ENCODE measurements at regions not wholly inside any gene's neighbourhood (a gene's known extent, or its start where the extent isn't known, plus 50 kb on each side); places are given as distances from the start of the nearest gene placed in this dataset.

GRCh38 chr20:43846516-43846905 lies 68.1 kb upstream of the TOX2 start:
- TF ChIP-seq, protein P1, sequence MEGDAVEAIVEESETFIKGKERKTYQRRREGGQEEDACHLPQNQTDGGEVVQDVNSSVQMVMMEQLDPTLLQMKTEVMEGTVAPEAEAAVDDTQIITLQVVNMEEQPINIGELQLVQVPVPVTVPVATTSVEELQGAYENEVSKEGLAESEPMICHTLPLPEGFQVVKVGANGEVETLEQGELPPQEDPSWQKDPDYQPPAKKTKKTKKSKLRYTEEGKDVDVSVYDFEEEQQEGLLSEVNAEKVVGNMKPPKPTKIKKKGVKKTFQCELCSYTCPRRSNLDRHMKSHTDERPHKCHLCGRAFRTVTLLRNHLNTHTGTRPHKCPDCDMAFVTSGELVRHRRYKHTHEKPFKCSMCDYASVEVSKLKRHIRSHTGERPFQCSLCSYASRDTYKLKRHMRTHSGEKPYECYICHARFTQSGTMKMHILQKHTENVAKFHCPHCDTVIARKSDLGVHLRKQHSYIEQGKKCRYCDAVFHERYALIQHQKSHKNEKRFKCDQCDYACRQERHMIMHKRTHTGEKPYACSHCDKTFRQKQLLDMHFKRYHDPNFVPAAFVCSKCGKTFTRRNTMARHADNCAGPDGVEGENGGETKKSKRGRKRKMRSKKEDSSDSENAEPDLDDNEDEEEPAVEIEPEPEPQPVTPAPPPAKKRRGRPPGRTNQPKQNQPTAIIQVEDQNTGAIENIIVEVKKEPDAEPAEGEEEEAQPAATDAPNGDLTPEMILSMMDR (IDR thresholded peaks at IDR 0.05) = no peak
- Histone ChIP-seq H3K27ac (no peak overlapping the region), H3K9me3 (no peaks in the 10 kb centered on the region), H3K4me3 (no peak overlapping the region), H3K4me1 (ENCODE audit: control insufficient read depth in 1 of 2, low read depth in 2 of 2) (peaks cover 0 to 28% of the 10 kb centered on the region in 2 donors), H3K27me3 (replicated peaks; ENCODE audit: insufficient read depth) (no peaks in the 10 kb centered on the region), H3K36me3 (no peaks in the 10 kb centered on the region)
- ATAC-seq (ENCODE audit: insufficient number of reproducible peaks, low FRiP score, low read depth) (no peak), DNase-seq (ENCODE audit: low spot score) (no peak)

DNA sequence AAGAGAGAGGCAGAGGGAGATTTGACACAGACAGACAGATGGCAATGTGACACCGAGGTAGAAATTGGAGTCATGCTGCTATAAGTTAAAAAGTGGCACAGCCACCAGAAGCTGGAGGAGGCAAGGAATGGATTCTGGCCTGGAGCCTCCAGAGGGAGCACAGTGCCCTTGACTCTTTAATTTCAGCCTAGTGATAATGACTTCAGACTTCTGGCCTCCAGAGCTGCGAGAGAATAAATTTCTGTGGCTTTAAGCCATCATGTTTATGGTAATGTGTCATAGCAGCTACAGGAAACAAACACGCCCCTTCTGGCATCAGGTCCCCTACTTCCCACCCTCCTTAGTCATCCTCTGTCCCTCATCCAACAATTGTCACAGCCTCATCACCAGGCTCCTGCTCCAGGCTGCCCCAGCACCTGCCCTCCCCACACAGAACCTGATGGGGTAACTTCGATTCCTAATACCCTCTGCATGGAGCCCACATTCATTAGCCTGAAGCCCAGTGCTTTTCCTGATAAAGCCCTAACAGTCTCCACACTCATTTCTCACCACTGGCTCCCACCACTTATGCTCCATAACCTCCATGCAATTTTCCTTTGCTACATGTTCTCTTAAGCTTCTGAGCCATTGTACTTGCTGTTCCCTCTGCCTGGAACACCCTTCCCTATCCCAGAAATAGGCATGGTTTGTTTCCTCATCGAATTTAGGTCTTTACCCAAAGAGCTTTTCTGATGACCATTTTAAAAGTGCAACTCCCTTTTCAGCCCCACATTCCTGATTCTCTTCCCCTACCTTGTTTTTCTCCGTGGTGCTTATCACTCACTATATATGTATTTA lies 69.7 kb upstream of the TOX2 start:
- no peaks in the 10 kb centered on the region for H3K27me3 ChIP-seq (replicated peaks; ENCODE audit: insufficient read depth)
- H3K27ac ChIP-seq = peak overlapping the region; percentile 11 to 36
- TF ChIP-seq, protein P1 (IDR thresholded peaks at IDR 0.05) = peak; percentile 26
- ATAC-seq (ENCODE audit: insufficient number of reproducible peaks, low FRiP score, low read depth) (peak; percentile 77), DNase-seq (ENCODE audit: low spot score) (no peak)
- H3K9me3 ChIP-seq = no peaks in the 10 kb centered on the region
- H3K4me1 ChIP-seq (ENCODE audit: control insufficient read depth in 1 of 2, low read depth in 2 of 2) = peaks cover 0 to 24% of the 10 kb centered on the region in 2 donors
- H3K4me3 ChIP-seq = no peak overlapping the region
- H3K36me3 ChIP-seq = no peaks in the 10 kb centered on the region

- TF ChIP-seq, protein P1 (IDR thresholded peaks at IDR 0.05) = no peak
- ATAC-seq (ENCODE audit: insufficient number of reproducible peaks, low FRiP score, low read depth) = no peak
- Histone ChIP-seq H3K27me3 (replicated peaks; ENCODE audit: insufficient read depth) (no peaks in the 10 kb centered on the region), H3K4me1 (ENCODE audit: control insufficient read depth in 1 of 2, low read depth in 2 of 2) (peaks cover 0 to 15% of the 10 kb centered on the region in 2 donors), H3K36me3 (no peaks in the 10 kb centered on the region), H3K9me3 (no peaks in the 10 kb centered on the region), H3K27ac (no peak overlapping the region), H3K4me3 (no peak overlapping the region)
- no peak for DNase-seq (ENCODE audit: low spot score)
Observed at GRCh38 chr20:43843965-43844660, 70.5 kb upstream of the TOX2 start.

DNA sequence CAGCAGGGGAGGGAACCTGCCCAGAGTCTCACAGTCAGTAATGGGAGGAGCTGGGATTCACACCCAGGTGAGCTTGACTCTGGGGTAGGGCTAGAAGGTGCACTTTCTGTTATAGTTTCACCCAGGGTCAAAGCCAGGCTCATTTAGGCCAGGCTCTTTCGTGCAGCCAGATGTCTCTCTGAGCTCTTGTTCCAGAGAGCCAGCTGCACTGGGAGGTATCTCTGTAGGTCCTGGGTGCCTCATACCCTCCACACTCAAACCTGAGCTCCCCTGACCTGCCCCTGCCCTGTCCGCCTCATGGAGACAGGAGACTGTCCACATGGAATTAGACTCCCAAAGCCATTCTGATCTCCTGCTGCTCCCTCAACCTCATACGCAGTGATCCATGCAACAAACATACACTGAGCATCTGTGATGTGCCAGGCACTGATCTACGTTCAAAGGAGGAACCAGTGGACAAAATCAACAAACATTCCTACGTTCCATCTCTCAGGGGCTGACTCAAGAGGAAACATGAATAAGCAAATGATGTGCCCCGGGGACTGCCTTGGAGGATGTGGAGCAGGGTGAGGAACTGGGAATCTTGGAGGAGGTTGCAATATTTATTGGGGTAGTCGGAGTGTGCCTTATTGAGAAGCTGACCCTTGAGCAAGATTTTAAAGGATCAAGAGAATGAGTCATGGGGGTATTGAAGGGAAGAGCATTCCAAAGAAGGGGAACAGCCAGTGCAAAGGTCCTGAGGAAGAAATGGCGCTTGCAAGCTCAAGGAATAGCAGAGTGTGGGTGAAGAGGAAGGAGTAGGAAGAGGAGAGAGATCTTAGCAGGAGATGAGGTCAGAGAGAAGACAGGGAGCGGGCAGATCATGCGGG lies 71.3 kb upstream of the TOX2 start:
- H3K27me3 ChIP-seq (replicated peaks; ENCODE audit: insufficient read depth) = no peaks in the 10 kb centered on the region
- no peak overlapping the region for H3K27ac ChIP-seq
- ATAC-seq (ENCODE audit: insufficient number of reproducible peaks, low FRiP score, low read depth) = no peak
- DNase-seq (ENCODE audit: low spot score) = no peak
- peaks cover 0 to 15% of the 10 kb centered on the region in 2 donors for H3K4me1 ChIP-seq (ENCODE audit: control insufficient read depth in 1 of 2, low read depth in 2 of 2)
- no peak overlapping the region for H3K4me3 ChIP-seq
- no peaks in the 10 kb centered on the region for H3K9me3 ChIP-seq
- no peaks in the 10 kb centered on the region for H3K36me3 ChIP-seq
- TF ChIP-seq, protein P1 (IDR thresholded peaks at IDR 0.05) = no peak
